ENCODE measurements at regions not wholly inside any gene's neighbourhood (a gene's known extent, or its start where the extent isn't known, plus 50 kb on each side); places are given as distances from the start of the nearest gene placed in this dataset.

DNA sequence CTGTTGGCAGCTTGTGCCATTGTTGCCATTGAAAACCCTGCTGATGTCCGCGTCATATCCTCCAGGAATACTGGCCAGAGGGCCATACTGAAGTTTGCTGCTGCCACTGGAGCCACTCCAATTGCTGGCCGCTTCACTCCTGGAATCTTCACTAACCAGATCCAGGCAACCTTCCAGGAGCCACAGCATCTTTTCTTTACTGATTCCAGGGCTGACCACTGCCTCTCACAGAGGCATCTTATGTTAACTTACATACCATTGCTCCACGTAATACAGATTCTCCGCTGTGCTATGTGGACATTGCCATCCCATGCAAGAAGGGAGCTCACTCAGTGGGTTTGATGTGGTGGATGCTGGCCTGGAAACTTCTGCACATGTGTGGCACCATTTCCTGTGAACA is 221.8 kb upstream of the FAM83B start:
- H3K9me3 ChIP-seq (ENCODE audit: insufficient read depth, low read length, severe bottlenecking) = no peaks in the 10 kb centered on the region
- H3K79me2 ChIP-seq (ENCODE audit: insufficient read depth, low read length) = no peaks in the 10 kb centered on the region
- H3K4me2 ChIP-seq (ENCODE audit: insufficient read depth, low read length) = no peak overlapping the region
- H3K4me3 ChIP-seq (ENCODE audit: low read depth in 1 of 2, low read length in 2 of 2) = no peak overlapping the region
- H3K4me1 ChIP-seq (ENCODE audit: insufficient read depth, low read length) = no peaks in the 10 kb centered on the region
- H3K36me3 ChIP-seq (ENCODE audit: insufficient read depth, low read length) = no peaks in the 10 kb centered on the region
- no peak overlapping the region for H3K9ac ChIP-seq (ENCODE audit: low read depth, low read length)
- H4K20me1 ChIP-seq (ENCODE audit: insufficient read depth, low read length) = no peaks in the 10 kb centered on the region
- H3K27ac ChIP-seq (ENCODE audit: low read length) = no peak overlapping the region
- no peak overlapping the region for H2AFZ ChIP-seq (ENCODE audit: low read depth, low read length)
- ATAC-seq (ENCODE audit: insufficient read depth, low read depth) = no peak
- TF ChIP-seq EZH2 (IDR thresholded peaks at IDR 0.05; ENCODE audit: borderline replicate concordance, low read depth, low read length, severe bottlenecking) = no peak
- TF ChIP-seq, protein P1, sequence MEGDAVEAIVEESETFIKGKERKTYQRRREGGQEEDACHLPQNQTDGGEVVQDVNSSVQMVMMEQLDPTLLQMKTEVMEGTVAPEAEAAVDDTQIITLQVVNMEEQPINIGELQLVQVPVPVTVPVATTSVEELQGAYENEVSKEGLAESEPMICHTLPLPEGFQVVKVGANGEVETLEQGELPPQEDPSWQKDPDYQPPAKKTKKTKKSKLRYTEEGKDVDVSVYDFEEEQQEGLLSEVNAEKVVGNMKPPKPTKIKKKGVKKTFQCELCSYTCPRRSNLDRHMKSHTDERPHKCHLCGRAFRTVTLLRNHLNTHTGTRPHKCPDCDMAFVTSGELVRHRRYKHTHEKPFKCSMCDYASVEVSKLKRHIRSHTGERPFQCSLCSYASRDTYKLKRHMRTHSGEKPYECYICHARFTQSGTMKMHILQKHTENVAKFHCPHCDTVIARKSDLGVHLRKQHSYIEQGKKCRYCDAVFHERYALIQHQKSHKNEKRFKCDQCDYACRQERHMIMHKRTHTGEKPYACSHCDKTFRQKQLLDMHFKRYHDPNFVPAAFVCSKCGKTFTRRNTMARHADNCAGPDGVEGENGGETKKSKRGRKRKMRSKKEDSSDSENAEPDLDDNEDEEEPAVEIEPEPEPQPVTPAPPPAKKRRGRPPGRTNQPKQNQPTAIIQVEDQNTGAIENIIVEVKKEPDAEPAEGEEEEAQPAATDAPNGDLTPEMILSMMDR (IDR thresholded peaks at IDR 0.05; ENCODE audit: borderline replicate concordance, extremely low read depth, low read length, poor library complexity, severe bottlenecking) = no peak
- DNase-seq = no peak
- no peaks in the 10 kb centered on the region for H3K27me3 ChIP-seq (ENCODE audit: insufficient read depth, low read length, poor library complexity)

DNA sequence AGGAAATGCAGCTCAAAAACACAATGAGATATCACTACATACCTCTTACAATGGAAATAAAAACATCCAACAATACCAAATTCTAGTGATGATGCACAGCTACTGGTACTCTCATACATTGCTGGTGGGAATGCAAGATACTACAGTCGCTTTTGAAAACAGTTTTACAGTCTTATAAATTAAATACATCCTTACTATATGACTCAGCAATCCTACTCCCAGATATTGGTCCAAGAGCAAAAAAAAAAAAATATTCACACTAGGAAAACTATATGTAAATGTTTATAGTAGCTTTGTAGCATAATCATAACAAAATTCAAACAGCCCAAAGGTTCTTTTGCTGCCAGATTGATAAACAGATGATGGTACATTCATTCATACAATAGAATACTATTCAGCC is 217.4 kb upstream of the FAM83B start:
- no peaks in the 10 kb centered on the region for H3K27me3 ChIP-seq (ENCODE audit: insufficient read depth, low read length, poor library complexity)
- H3K4me1 ChIP-seq (ENCODE audit: insufficient read depth, low read length) = no peaks in the 10 kb centered on the region
- no peak overlapping the region for H2AFZ ChIP-seq (ENCODE audit: low read depth, low read length)
- no peaks in the 10 kb centered on the region for H3K36me3 ChIP-seq (ENCODE audit: insufficient read depth, low read length)
- H3K79me2 ChIP-seq (ENCODE audit: insufficient read depth, low read length) = no peaks in the 10 kb centered on the region
- no peak for TF ChIP-seq EZH2 (IDR thresholded peaks at IDR 0.05; ENCODE audit: borderline replicate concordance, low read depth, low read length, severe bottlenecking)
- TF ChIP-seq, protein P1 (IDR thresholded peaks at IDR 0.05; ENCODE audit: borderline replicate concordance, extremely low read depth, low read length, poor library complexity, severe bottlenecking) = no peak
- H3K27ac ChIP-seq (ENCODE audit: low read length) = no peak overlapping the region
- DNase-seq (no peak), ATAC-seq (ENCODE audit: insufficient read depth, low read depth) (no peak)
- no peaks in the 10 kb centered on the region for H4K20me1 ChIP-seq (ENCODE audit: insufficient read depth, low read length)
- no peak overlapping the region for H3K4me2 ChIP-seq (ENCODE audit: insufficient read depth, low read length)
- H3K4me3 ChIP-seq (ENCODE audit: low read depth in 1 of 2, low read length in 2 of 2) = no peak overlapping the region
- no peak overlapping the region for H3K9ac ChIP-seq (ENCODE audit: low read depth, low read length)
- no peaks in the 10 kb centered on the region for H3K9me3 ChIP-seq (ENCODE audit: insufficient read depth, low read length, severe bottlenecking)

DNA sequence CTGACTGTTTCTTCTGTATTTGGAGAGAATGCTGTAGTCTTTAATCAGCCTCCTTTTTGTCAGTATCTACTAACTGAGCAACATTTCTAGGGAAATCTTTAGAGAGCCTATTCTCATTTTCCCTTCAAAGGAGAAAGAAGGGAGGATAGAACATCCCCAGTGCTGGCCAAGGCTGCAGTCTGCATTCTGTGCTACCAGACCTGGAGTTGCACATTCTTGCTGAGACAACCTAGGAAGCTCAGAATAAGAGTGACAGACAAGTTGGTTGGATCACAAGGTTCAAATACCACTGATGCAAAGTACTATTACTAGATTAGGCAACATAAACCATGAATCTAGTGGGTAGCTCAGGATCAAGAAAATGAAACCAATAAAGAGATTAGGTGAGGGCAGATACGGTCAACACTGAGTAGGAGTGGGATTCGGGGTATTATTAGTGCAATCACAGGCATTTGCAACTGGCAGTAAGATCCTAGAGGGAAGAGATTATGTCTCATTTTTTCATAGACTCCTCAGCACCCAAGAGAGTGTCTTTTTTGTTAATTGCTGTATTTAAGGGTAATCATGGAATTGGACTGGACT is 213.5 kb upstream of the FAM83B start:
- Histone ChIP-seq H2AFZ (ENCODE audit: low read depth, low read length) (no peak overlapping the region), H3K4me3 (ENCODE audit: low read depth in 1 of 2, low read length in 2 of 2) (no peak overlapping the region), H3K4me1 (ENCODE audit: insufficient read depth, low read length) (no peaks in the 10 kb centered on the region), H3K9ac (ENCODE audit: low read depth, low read length) (no peak overlapping the region), H3K27ac (ENCODE audit: low read length) (no peak overlapping the region), H3K27me3 (ENCODE audit: insufficient read depth, low read length, poor library complexity) (no peaks in the 10 kb centered on the region), H4K20me1 (ENCODE audit: insufficient read depth, low read length) (no peaks in the 10 kb centered on the region), H3K4me2 (ENCODE audit: insufficient read depth, low read length) (no peak overlapping the region), H3K79me2 (ENCODE audit: insufficient read depth, low read length) (no peaks in the 10 kb centered on the region), H3K9me3 (ENCODE audit: insufficient read depth, low read length, severe bottlenecking) (no peaks in the 10 kb centered on the region), H3K36me3 (ENCODE audit: insufficient read depth, low read length) (no peaks in the 10 kb centered on the region)
- TF ChIP-seq, protein P1 (IDR thresholded peaks at IDR 0.05; ENCODE audit: borderline replicate concordance, extremely low read depth, low read length, poor library complexity, severe bottlenecking) = no peak
- no peak for TF ChIP-seq EZH2 (IDR thresholded peaks at IDR 0.05; ENCODE audit: borderline replicate concordance, low read depth, low read length, severe bottlenecking)
- ATAC-seq (ENCODE audit: insufficient read depth, low read depth) (no peak), DNase-seq (no peak)

DNA sequence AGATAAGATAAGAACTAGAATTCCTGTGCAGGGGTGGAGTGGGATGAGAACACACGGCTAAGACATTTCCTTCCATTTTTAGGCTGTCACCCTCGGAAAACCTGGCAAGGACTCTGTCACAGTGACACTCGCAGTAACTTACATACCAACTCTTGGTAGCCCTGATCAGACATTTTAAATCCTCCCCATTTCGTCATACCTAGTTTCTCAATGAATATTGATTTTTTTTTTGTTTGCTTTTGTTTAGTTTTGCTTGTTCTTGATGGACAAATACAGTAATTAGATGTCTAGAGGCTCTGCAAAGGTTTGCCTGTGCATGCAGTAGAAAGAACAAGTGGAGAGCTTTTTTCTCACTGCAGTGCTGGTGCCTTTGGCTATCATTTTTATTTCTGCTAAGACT is 213.0 kb upstream of the FAM83B start:
- TF ChIP-seq EZH2 (IDR thresholded peaks at IDR 0.05; ENCODE audit: borderline replicate concordance, low read depth, low read length, severe bottlenecking) = no peak
- TF ChIP-seq, protein P1 (IDR thresholded peaks at IDR 0.05; ENCODE audit: borderline replicate concordance, extremely low read depth, low read length, poor library complexity, severe bottlenecking) = no peak
- Histone ChIP-seq H3K9ac (ENCODE audit: low read depth, low read length) (no peak overlapping the region), H3K27ac (ENCODE audit: low read length) (no peak overlapping the region), H3K79me2 (ENCODE audit: insufficient read depth, low read length) (no peaks in the 10 kb centered on the region), H3K36me3 (ENCODE audit: insufficient read depth, low read length) (no peaks in the 10 kb centered on the region), H4K20me1 (ENCODE audit: insufficient read depth, low read length) (no peaks in the 10 kb centered on the region), H3K27me3 (ENCODE audit: insufficient read depth, low read length, poor library complexity) (no peaks in the 10 kb centered on the region), H3K4me3 (ENCODE audit: low read depth in 1 of 2, low read length in 2 of 2) (no peak overlapping the region), H3K9me3 (ENCODE audit: insufficient read depth, low read length, severe bottlenecking) (no peaks in the 10 kb centered on the region), H3K4me1 (ENCODE audit: insufficient read depth, low read length) (no peaks in the 10 kb centered on the region), H3K4me2 (ENCODE audit: insufficient read depth, low read length) (no peak overlapping the region), H2AFZ (ENCODE audit: low read depth, low read length) (no peak overlapping the region)
- no peak for ATAC-seq (ENCODE audit: insufficient read depth, low read depth)
- DNase-seq = no peak
